ENCODE measurements at regions not wholly inside any gene's neighbourhood (a gene's known extent, or its start where the extent isn't known, plus 50 kb on each side); places are given as distances from the start of the nearest gene placed in this dataset.

DNA sequence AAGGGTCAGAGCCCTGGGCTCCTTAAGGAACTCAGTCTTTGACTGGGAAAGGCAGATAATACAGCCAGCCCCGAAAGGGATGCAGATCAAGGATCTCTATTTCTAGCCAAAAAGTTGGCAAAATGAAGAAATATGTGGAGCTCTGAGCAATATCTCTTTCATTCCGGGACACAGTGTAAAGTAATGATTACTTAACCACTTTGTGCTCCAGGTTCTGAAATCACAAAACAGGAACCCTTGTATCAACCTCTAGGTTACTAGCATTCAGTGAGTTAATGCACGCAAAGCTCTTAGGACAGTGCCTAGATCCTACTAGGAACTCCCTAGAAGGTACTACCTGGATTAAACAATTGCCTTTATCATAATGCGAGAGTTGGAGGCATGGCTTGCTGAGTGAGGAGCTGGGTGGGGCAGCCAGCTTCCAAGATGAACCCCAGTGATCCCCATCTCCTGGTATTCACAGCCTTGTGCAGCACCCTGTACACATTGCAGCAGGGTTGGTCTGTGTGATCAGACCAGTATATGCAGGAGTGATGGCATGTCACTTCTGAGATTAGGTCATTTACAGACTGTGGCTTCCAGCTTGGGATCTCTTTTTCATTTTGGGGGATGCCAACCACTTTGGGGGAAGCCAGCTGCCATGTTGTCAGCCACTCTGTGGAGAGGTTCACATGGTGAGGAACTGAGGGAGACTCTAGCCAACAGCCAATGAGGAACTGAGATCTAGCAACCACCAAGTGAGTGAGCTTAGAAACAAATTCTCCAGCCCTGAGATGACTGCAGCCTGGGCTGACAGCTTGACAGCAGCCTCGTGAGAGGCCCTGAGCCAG is 103.1 kb upstream of the SLC44A1 start:
- Histone ChIP-seq H3K9me2 (ENCODE audit: insufficient read depth, low read length) (no peaks in the 10 kb centered on the region), H3K4me1 (ENCODE audit: insufficient read depth, low read length, poor library complexity, severe bottlenecking) (no peaks in the 10 kb centered on the region), H3K79me2 (ENCODE audit: insufficient read depth, low read depth, low read length) (no peaks in the 10 kb centered on the region), H4K20me1 (ENCODE audit: insufficient read depth, low read length) (no peaks in the 10 kb centered on the region), H3K4me3 (ENCODE audit: low read depth, low read length, poor library complexity, severe bottlenecking) (no peak overlapping the region), H2AFZ (ENCODE audit: low read length) (peak overlapping the region; percentile 39; the same call in 1 of the 2 replicates), H3K4me2 (ENCODE audit: low read length) (no peak overlapping the region), H3K36me3 (ENCODE audit: insufficient read depth, low read length) (no peaks in the 10 kb centered on the region), H3K9me3 (ENCODE audit: low read length) (no peaks in the 10 kb centered on the region), H3K27ac (ENCODE audit: low read depth, low read length, poor library complexity, severe bottlenecking) (no peak overlapping the region)
- intact Hi-C loops (cut with micrococcal nuclease; ENCODE audit: unreplicated experiment) = no loop called here
- POLR2A ChIA-PET = interaction anchor here (0.6 to 1.3 kb wide), 3 partner anchors 23 to 218 kb away, joined by 3 to 4 read pairs (median 3); no protein-coding TSS in a partner anchor
- CTCF ChIA-PET (ENCODE audit: unreplicated experiment) = no interaction called here
- BruUV-seq (replicated peaks) = no TSS peak
- peak; percentile 33 for DNase-seq (ENCODE audit: low spot score)
- TF ChIP-seq, protein P1, sequence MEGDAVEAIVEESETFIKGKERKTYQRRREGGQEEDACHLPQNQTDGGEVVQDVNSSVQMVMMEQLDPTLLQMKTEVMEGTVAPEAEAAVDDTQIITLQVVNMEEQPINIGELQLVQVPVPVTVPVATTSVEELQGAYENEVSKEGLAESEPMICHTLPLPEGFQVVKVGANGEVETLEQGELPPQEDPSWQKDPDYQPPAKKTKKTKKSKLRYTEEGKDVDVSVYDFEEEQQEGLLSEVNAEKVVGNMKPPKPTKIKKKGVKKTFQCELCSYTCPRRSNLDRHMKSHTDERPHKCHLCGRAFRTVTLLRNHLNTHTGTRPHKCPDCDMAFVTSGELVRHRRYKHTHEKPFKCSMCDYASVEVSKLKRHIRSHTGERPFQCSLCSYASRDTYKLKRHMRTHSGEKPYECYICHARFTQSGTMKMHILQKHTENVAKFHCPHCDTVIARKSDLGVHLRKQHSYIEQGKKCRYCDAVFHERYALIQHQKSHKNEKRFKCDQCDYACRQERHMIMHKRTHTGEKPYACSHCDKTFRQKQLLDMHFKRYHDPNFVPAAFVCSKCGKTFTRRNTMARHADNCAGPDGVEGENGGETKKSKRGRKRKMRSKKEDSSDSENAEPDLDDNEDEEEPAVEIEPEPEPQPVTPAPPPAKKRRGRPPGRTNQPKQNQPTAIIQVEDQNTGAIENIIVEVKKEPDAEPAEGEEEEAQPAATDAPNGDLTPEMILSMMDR (conservative IDR thresholded peaks at IDR 0.05; ENCODE audit: low read length) = no peak
- no peak for TF ChIP-seq EZH2phosphoT487 (IDR thresholded peaks at IDR 0.05; ENCODE audit: borderline replicate concordance, low read depth, low read length)

DNA sequence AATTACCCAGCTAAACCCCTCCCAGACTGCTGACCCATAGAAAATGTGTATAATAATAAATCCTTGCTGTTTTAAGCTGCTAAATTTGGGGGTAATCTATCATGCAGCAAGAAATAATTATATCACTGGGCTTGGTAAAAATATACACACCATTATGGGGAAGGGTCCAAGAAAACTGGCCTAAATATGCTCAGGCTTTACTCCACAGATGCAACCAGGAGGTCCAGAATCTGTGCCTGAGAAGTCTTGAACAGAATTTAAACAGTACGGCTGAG is 102.5 kb upstream of the SLC44A1 start:
- intact Hi-C loops (cut with micrococcal nuclease; ENCODE audit: unreplicated experiment) = no loop called here
- Histone ChIP-seq H3K4me3 (ENCODE audit: low read depth, low read length, poor library complexity, severe bottlenecking) (no peak overlapping the region), H3K9me2 (ENCODE audit: insufficient read depth, low read length) (no peaks in the 10 kb centered on the region), H3K4me1 (ENCODE audit: insufficient read depth, low read length, poor library complexity, severe bottlenecking) (no peaks in the 10 kb centered on the region), H3K4me2 (ENCODE audit: low read length) (no peak overlapping the region), H2AFZ (ENCODE audit: low read length) (peak overlapping the region; percentile 39; the same call in 1 of the 2 replicates), H3K36me3 (ENCODE audit: insufficient read depth, low read length) (no peaks in the 10 kb centered on the region), H3K79me2 (ENCODE audit: insufficient read depth, low read depth, low read length) (no peaks in the 10 kb centered on the region), H3K27ac (ENCODE audit: low read depth, low read length, poor library complexity, severe bottlenecking) (no peak overlapping the region), H4K20me1 (ENCODE audit: insufficient read depth, low read length) (no peaks in the 10 kb centered on the region), H3K9me3 (ENCODE audit: low read length) (no peaks in the 10 kb centered on the region)
- CTCF ChIA-PET (ENCODE audit: unreplicated experiment) = no interaction called here
- no peak for DNase-seq (ENCODE audit: low spot score)
- no TSS peak for BruUV-seq (replicated peaks)
- POLR2A ChIA-PET = interaction anchor here (0.7 to 1.3 kb wide), 2 partner anchors 23 to 219 kb away, joined by 3 to 4 read pairs; no protein-coding TSS in a partner anchor
- TF ChIP-seq, protein P1 (conservative IDR thresholded peaks at IDR 0.05; ENCODE audit: low read length) = no peak
- TF ChIP-seq EZH2phosphoT487 (IDR thresholded peaks at IDR 0.05; ENCODE audit: borderline replicate concordance, low read depth, low read length) = no peak

Measured in OCI-LY7 (cell line).